ENCODE measurements at regions not wholly inside any gene's neighbourhood (a gene's known extent, or its start where the extent isn't known, plus 50 kb on each side); places are given as distances from the start of the nearest gene placed in this dataset.

- ATAC-seq (ENCODE audit: low read depth), result no peak
- Histone ChIP-seq H2AK5ac (ENCODE audit: low read depth, low read length) (no peak overlapping the region), H4K20me1 (ENCODE audit: insufficient read depth, low read length) (no peaks in the 10 kb centered on the region), H4K5ac (ENCODE audit: low read depth, low read length) (no peak overlapping the region), H2BK5ac (ENCODE audit: low read depth, low read length, poor library complexity, severe bottlenecking) (no peak overlapping the region), H2BK15ac (ENCODE audit: low read depth, low read length) (no peak overlapping the region), H3K18ac (ENCODE audit: low read depth, low read length) (no peak overlapping the region), H2BK120ac (ENCODE audit: low read depth, low read length) (no peak overlapping the region), H3K79me1 (ENCODE audit: low read depth in 1 of 2, low read length in 2 of 2) (no peaks in the 10 kb centered on the region), H3K4me3 (ENCODE audit: insufficient read depth, low read depth, low read length) (no peak overlapping the region), H3K27ac (ENCODE audit: insufficient read depth, low read length) (no peak overlapping the region), H4K91ac (ENCODE audit: insufficient read depth, low read depth, low read length) (no peak overlapping the region), H3K9me1 (ENCODE audit: insufficient read depth, low read length) (no peaks in the 10 kb centered on the region), H3K9me3 (ENCODE audit: control insufficient read depth, insufficient read depth, low read length) (peaks cover 5% of the 10 kb centered on the region; the same call in 1 of the 2 replicates), H3K23ac (ENCODE audit: low read depth, low read length) (no peak overlapping the region), H3K9ac (ENCODE audit: low read depth, low read length) (no peak overlapping the region), H3K4me1 (ENCODE audit: control insufficient read depth, insufficient read depth, low read length) (no peaks in the 10 kb centered on the region), H3K56ac (ENCODE audit: extremely low read depth, insufficient read depth, low read length) (no peak overlapping the region), H3K14ac (replicated peaks; ENCODE audit: low read depth, low read length) (no peak overlapping the region), H3K4ac (ENCODE audit: low read depth, low read length) (no peak overlapping the region), H3K4me2 (ENCODE audit: low read depth, low read length) (no peak overlapping the region), H2AFZ (replicated peaks; ENCODE audit: low read length, poor library complexity) (no peak overlapping the region), H3K36me3 (ENCODE audit: control insufficient read depth, insufficient read depth, low read length) (no peaks in the 10 kb centered on the region), H2BK20ac (ENCODE audit: low read depth, low read length) (no peak overlapping the region), H2AK9ac (replicated peaks; ENCODE audit: low read depth, low read length, poor library complexity) (no peak overlapping the region), H3K27me3 (ENCODE audit: control insufficient read depth, insufficient read depth, low read length) (no peaks in the 10 kb centered on the region), H4K8ac (ENCODE audit: low read depth in 2 of 2, low read length in 2 of 2) (no peak overlapping the region)
- ChIA-PET POLR2A (ENCODE audit: unreplicated experiment) (no interaction called here), CTCF (no interaction called here)
- intact Hi-C loops (cut with micrococcal nuclease) (no loop called here), dilution Hi-C loops (cut with HindIII; ENCODE audit: low sequenced_read_pairs, unreplicated experiment) (no loop called here), in situ Hi-C loops (cut with MboI; ENCODE audit: low sequenced_read_pairs) (loop anchor here (10.0 kb wide), 1 partner anchor 58 kb away; no protein-coding TSS in a partner anchor)
- WGBS, 2 experiments (ENCODE audit: extremely low coverage in 2 of 2, insufficient read length in 1 of 2), result no CpG with 5 or more reads among the region's 2 CpGs
- TF ChIP-seq, protein P1, sequence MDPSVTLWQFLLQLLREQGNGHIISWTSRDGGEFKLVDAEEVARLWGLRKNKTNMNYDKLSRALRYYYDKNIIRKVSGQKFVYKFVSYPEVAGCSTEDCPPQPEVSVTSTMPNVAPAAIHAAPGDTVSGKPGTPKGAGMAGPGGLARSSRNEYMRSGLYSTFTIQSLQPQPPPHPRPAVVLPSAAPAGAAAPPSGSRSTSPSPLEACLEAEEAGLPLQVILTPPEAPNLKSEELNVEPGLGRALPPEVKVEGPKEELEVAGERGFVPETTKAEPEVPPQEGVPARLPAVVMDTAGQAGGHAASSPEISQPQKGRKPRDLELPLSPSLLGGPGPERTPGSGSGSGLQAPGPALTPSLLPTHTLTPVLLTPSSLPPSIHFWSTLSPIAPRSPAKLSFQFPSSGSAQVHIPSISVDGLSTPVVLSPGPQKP (IDR thresholded peaks at IDR 0.05; ENCODE audit: borderline replicate concordance, low read depth, low read length), result no peak
- TF ChIP-seq POLR2A (IDR thresholded peaks at IDR 0.05; ENCODE audit: low read depth, low read length) (no peak), CHD1 (IDR thresholded peaks at IDR 0.05; ENCODE audit: low read depth, low read length) (no peak), CEBPB (IDR thresholded peaks at IDR 0.05; ENCODE audit: low read depth, low read length) (no peak), BHLHE40 (IDR thresholded peaks at IDR 0.05; ENCODE audit: low read depth, low read length) (no peak), SMC3 (IDR thresholded peaks at IDR 0.05; ENCODE audit: low read depth, low read length) (no peak), NFE2L2 (IDR thresholded peaks at IDR 0.05; ENCODE audit: low read depth, low read length) (no peak), RFX5 (IDR thresholded peaks at IDR 0.05; ENCODE audit: low read depth, low read length) (no peak), MAZ (IDR thresholded peaks at IDR 0.05; ENCODE audit: borderline replicate concordance, low read depth, low read length) (no peak), MAFK (IDR thresholded peaks at IDR 0.05; ENCODE audit: low read depth, low read length) (no peak)
- TF ChIP-seq, protein P2, sequence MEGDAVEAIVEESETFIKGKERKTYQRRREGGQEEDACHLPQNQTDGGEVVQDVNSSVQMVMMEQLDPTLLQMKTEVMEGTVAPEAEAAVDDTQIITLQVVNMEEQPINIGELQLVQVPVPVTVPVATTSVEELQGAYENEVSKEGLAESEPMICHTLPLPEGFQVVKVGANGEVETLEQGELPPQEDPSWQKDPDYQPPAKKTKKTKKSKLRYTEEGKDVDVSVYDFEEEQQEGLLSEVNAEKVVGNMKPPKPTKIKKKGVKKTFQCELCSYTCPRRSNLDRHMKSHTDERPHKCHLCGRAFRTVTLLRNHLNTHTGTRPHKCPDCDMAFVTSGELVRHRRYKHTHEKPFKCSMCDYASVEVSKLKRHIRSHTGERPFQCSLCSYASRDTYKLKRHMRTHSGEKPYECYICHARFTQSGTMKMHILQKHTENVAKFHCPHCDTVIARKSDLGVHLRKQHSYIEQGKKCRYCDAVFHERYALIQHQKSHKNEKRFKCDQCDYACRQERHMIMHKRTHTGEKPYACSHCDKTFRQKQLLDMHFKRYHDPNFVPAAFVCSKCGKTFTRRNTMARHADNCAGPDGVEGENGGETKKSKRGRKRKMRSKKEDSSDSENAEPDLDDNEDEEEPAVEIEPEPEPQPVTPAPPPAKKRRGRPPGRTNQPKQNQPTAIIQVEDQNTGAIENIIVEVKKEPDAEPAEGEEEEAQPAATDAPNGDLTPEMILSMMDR (conservative IDR thresholded peaks at IDR 0.05; ENCODE audit: low read depth, low read length), result no peak
- no TSS peak for BruUV-seq (replicated peaks)
- DNase-seq, result no peak
These were observed 917.5 kb downstream of the SQOR start for GRCh38 chr15:46552316-46552715.

All from IMR-90 (cell line).